ENCODE measurements at regions not wholly inside any gene's neighbourhood (a gene's known extent, or its start where the extent isn't known, plus 50 kb on each side); places are given as distances from the start of the nearest gene placed in this dataset.

- TF ChIP-seq, protein P1, sequence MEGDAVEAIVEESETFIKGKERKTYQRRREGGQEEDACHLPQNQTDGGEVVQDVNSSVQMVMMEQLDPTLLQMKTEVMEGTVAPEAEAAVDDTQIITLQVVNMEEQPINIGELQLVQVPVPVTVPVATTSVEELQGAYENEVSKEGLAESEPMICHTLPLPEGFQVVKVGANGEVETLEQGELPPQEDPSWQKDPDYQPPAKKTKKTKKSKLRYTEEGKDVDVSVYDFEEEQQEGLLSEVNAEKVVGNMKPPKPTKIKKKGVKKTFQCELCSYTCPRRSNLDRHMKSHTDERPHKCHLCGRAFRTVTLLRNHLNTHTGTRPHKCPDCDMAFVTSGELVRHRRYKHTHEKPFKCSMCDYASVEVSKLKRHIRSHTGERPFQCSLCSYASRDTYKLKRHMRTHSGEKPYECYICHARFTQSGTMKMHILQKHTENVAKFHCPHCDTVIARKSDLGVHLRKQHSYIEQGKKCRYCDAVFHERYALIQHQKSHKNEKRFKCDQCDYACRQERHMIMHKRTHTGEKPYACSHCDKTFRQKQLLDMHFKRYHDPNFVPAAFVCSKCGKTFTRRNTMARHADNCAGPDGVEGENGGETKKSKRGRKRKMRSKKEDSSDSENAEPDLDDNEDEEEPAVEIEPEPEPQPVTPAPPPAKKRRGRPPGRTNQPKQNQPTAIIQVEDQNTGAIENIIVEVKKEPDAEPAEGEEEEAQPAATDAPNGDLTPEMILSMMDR (IDR thresholded peaks at IDR 0.05), result no peak
- no peak for TF ChIP-seq EZH2 (IDR thresholded peaks at IDR 0.05; ENCODE audit: borderline replicate concordance, insufficient read depth, low read depth, low read length, poor library complexity, severe bottlenecking)
Observed at GRCh38 chr7:101749891-101750290, 67.5 kb upstream of the CUX1 start.
